ENCODE measurements at regions not wholly inside any gene's neighbourhood (a gene's known extent, or its start where the extent isn't known, plus 50 kb on each side); places are given as distances from the start of the nearest gene placed in this dataset.
"Not testable (repeated sequence)": the region's sequence is repeated elsewhere in the genome, so short reads cannot be mapped to it uniquely, and the experiment has no call there.

GRCh38 chr2:12472265-12472664, 244.5 kb upstream of the TRIB2 start:
- TF ChIP-seq, protein P1, sequence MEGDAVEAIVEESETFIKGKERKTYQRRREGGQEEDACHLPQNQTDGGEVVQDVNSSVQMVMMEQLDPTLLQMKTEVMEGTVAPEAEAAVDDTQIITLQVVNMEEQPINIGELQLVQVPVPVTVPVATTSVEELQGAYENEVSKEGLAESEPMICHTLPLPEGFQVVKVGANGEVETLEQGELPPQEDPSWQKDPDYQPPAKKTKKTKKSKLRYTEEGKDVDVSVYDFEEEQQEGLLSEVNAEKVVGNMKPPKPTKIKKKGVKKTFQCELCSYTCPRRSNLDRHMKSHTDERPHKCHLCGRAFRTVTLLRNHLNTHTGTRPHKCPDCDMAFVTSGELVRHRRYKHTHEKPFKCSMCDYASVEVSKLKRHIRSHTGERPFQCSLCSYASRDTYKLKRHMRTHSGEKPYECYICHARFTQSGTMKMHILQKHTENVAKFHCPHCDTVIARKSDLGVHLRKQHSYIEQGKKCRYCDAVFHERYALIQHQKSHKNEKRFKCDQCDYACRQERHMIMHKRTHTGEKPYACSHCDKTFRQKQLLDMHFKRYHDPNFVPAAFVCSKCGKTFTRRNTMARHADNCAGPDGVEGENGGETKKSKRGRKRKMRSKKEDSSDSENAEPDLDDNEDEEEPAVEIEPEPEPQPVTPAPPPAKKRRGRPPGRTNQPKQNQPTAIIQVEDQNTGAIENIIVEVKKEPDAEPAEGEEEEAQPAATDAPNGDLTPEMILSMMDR (IDR thresholded peaks at IDR 0.05; ENCODE audit: low read depth, low read length) = not testable (repeated sequence)
- TF ChIP-seq POLR2A (IDR thresholded peaks at IDR 0.05; ENCODE audit: extremely low read depth, insufficient read length) = not testable (repeated sequence)
